C4-2B (cell line): ENCODE measurements at regions not wholly inside any gene's neighbourhood (a gene's known extent, or its start where the extent isn't known, plus 50 kb on each side); places are given as distances from the start of the nearest gene placed in this dataset.

Experiments
- ZFX ChIP-seq: fragments of 450-650 bp; IDR thresholded peaks from 2 replicates; pipeline ENCODE4 v1.6.1; 2017
- TF ChIP-seq, protein P1 (sequence below): fragments of 450-650 bp; conservative IDR thresholded peaks from 2 replicates; pipeline ENCODE4 v1.5.1; 2017; ENCODE audit warnings: mild to moderate bottlenecking

DNA sequence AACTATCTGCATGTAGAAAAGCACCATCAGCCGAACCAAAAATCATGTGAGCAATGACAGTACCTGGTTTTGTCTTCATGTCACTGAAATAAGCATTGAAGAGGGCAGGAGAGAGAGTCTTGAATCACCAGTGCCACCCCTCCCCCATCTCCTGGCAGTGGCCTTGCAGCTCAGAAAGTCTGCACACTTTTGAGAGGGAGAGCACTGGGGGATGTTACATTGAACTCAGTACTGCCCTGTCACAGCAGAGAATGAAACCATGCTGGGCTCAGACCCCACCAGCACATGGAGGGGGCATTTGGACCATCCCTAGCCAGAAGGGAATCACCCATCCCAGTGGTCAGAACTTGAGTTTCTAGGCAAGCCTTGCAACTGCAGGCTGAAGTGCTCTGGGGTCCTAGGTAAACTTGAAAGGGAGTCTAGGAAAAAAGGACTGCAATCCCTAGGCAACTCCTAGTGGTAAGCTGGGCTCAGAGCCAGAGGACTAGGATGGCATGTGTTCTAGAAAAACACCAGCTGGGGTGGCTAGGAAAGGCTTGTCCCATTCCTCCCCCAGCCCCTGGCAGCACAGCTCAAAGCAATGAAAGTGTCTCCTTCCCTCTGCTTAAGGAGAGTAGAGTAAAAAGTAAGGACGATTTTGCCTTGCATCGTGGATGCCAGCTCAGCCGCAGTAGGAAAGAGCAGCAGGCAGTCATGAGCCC is 259.9 kb upstream of the MYT1L start:
- TF ChIP-seq, protein P1, sequence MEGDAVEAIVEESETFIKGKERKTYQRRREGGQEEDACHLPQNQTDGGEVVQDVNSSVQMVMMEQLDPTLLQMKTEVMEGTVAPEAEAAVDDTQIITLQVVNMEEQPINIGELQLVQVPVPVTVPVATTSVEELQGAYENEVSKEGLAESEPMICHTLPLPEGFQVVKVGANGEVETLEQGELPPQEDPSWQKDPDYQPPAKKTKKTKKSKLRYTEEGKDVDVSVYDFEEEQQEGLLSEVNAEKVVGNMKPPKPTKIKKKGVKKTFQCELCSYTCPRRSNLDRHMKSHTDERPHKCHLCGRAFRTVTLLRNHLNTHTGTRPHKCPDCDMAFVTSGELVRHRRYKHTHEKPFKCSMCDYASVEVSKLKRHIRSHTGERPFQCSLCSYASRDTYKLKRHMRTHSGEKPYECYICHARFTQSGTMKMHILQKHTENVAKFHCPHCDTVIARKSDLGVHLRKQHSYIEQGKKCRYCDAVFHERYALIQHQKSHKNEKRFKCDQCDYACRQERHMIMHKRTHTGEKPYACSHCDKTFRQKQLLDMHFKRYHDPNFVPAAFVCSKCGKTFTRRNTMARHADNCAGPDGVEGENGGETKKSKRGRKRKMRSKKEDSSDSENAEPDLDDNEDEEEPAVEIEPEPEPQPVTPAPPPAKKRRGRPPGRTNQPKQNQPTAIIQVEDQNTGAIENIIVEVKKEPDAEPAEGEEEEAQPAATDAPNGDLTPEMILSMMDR: no peak
- no peak for TF ChIP-seq ZFX
